HepG2 (cell line): ENCODE measurements at regions not wholly inside any gene's neighbourhood (a gene's known extent, or its start where the extent isn't known, plus 50 kb on each side); places are given as distances from the start of the nearest gene placed in this dataset.
A peak's percentile ranks its signal among the peaks of the same experiment; 100 is the strongest.

ENCODE experiments used
- NR2F1 ChIP-seq, 2 experiments: fragments of 450-650 bp in 1 of 2; formaldehyde crosslinking in 1 of 2; IDR thresholded peaks; 2 replicates each; pipeline versions ENCODE4 v1.5.0 to v1.6.1; 2016 to 2020; ENCODE audit warnings: mild to moderate bottlenecking in 1 of 2, missing compliant biosample characterization in 1 of 2, missing genetic modification reagents in 1 of 2, moderate library complexity in 1 of 2
- RXRB ChIP-seq: IDR thresholded peaks from 2 replicates; pipeline ENCODE4 v1.6.1; 2016; ENCODE audit warnings: borderline replicate concordance, missing genetic modification reagents, missing compliant biosample characterization
- SKI ChIP-seq: fragments of 450-650 bp; IDR thresholded peaks from one replicate; pipeline ENCODE4 v1.6.1; 2018; ENCODE audit warnings: mild to moderate bottlenecking; ENCODE audit not compliant: partially characterized antibody
- STAT6 ChIP-seq: sonication (generic); formaldehyde crosslinking; IDR thresholded peaks from 2 replicates; pipeline ENCODE4 v1.4.0; 2020; ENCODE audit warnings: missing genetic modification reagents, mild to moderate bottlenecking, borderline replicate concordance
- TCF12 ChIP-seq, 2 experiments: fragments of 450-650 bp in 1 of 2; sonication (generic) in 1 of 2; formaldehyde crosslinking in 1 of 2; IDR thresholded peaks; 2 replicates each; pipeline versions ENCODE4 v1.6.1 to v1.8.0; 2017 to 2022; ENCODE audit warnings: antibody characterized with exemption in 1 of 2, mild to moderate bottlenecking in 1 of 2, missing genetic modification reagents in 1 of 2, moderate library complexity in 1 of 2
- ZBED4 ChIP-seq: sonication (generic); formaldehyde crosslinking; IDR thresholded peaks from 2 replicates; pipeline ENCODE4 v1.4.0; 2020; ENCODE audit warnings: missing genetic modification reagents, borderline replicate concordance
- ZEB1 ChIP-seq: IDR thresholded peaks from 2 replicates; pipeline ENCODE4 v1.6.1; 2012; ENCODE audit warnings: mild to moderate bottlenecking, low read depth, inconsistent platforms; ENCODE audit not compliant: insufficient replicate concordance
- ZNF7 ChIP-seq: IDR thresholded peaks from 2 replicates; pipeline ENCODE4 v1.6.1; 2016; ENCODE audit warnings: missing biosample characterization, missing genetic modification reagents
- TF ChIP-seq, protein P1 (sequence below): IDR thresholded peaks from 2 replicates; pipeline ENCODE4 v1.4.0; 2020; ENCODE audit warnings: mild to moderate bottlenecking, missing genetic modification reagents
- TF ChIP-seq, protein P2 (sequence below): sonication (generic); formaldehyde crosslinking; conservative IDR thresholded peaks from 2 replicates; pipeline ENCODE4 v1.8.0; 2022; ENCODE audit warnings: mild to moderate bottlenecking, moderate library complexity, missing genetic modification reagents
- TF ChIP-seq, protein P3 (sequence below): sonication (generic); formaldehyde crosslinking; IDR thresholded peaks from 2 replicates; pipeline ENCODE4 v1.4.0; 2020; ENCODE audit warnings: missing genetic modification reagents

GRCh38 chr5:116862632-116863455 lies 288.2 kb upstream of the SEMA6A start (continued):
- TF ChIP-seq ZBED4 (CRISPR knock-in tag) (peak; percentile 38; the same call in 1 of the 2 replicates), ZEB1 (peak; percentile 59), SKI (peak; percentile 76), NR2F1 (CRISPR knock-in tag; IDR thresholded peaks at IDR 0.05) (peak in 1 of 2 experiments; percentile 63; a peak in 1 of 4 replicates), RXRB (CRISPR knock-in tag) (peak; percentile 79; the same call in 1 of the 2 replicates), STAT6 (CRISPR knock-in tag) (0 out of 2 replicates have a peak, but pooled peaks have one; percentile 61), TCF12 (IDR thresholded peaks at IDR 0.05) (no peak), TCF12 (CRISPR knock-in tag; IDR thresholded peaks at IDR 0.05) (peak; percentile 86), ZNF7 (CRISPR knock-in tag) (peak; percentile 45; the same call in 1 of the 2 replicates)
- TF ChIP-seq, protein P1, sequence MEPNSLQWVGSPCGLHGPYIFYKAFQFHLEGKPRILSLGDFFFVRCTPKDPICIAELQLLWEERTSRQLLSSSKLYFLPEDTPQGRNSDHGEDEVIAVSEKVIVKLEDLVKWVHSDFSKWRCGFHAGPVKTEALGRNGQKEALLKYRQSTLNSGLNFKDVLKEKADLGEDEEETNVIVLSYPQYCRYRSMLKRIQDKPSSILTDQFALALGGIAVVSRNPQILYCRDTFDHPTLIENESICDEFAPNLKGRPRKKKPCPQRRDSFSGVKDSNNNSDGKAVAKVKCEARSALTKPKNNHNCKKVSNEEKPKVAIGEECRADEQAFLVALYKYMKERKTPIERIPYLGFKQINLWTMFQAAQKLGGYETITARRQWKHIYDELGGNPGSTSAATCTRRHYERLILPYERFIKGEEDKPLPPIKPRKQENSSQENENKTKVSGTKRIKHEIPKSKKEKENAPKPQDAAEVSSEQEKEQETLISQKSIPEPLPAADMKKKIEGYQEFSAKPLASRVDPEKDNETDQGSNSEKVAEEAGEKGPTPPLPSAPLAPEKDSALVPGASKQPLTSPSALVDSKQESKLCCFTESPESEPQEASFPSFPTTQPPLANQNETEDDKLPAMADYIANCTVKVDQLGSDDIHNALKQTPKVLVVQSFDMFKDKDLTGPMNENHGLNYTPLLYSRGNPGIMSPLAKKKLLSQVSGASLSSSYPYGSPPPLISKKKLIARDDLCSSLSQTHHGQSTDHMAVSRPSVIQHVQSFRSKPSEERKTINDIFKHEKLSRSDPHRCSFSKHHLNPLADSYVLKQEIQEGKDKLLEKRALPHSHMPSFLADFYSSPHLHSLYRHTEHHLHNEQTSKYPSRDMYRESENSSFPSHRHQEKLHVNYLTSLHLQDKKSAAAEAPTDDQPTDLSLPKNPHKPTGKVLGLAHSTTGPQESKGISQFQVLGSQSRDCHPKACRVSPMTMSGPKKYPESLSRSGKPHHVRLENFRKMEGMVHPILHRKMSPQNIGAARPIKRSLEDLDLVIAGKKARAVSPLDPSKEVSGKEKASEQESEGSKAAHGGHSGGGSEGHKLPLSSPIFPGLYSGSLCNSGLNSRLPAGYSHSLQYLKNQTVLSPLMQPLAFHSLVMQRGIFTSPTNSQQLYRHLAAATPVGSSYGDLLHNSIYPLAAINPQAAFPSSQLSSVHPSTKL (CRISPR knock-in tag), result peak; percentile 89
- TF ChIP-seq, protein P2, sequence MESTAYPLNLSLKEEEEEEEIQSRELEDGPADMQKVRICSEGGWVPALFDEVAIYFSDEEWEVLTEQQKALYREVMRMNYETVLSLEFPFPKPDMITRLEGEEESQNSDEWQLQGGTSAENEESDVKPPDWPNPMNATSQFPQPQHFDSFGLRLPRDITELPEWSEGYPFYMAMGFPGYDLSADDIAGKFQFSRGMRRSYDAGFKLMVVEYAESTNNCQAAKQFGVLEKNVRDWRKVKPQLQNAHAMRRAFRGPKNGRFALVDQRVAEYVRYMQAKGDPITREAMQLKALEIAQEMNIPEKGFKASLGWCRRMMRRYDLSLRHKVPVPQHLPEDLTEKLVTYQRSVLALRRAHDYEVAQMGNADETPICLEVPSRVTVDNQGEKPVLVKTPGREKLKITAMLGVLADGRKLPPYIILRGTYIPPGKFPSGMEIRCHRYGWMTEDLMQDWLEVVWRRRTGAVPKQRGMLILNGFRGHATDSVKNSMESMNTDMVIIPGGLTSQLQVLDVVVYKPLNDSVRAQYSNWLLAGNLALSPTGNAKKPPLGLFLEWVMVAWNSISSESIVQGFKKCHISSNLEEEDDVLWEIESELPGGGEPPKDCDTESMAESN, result peak; percentile 24; the same call in 1 of the 2 replicates
- TF ChIP-seq, protein P3, sequence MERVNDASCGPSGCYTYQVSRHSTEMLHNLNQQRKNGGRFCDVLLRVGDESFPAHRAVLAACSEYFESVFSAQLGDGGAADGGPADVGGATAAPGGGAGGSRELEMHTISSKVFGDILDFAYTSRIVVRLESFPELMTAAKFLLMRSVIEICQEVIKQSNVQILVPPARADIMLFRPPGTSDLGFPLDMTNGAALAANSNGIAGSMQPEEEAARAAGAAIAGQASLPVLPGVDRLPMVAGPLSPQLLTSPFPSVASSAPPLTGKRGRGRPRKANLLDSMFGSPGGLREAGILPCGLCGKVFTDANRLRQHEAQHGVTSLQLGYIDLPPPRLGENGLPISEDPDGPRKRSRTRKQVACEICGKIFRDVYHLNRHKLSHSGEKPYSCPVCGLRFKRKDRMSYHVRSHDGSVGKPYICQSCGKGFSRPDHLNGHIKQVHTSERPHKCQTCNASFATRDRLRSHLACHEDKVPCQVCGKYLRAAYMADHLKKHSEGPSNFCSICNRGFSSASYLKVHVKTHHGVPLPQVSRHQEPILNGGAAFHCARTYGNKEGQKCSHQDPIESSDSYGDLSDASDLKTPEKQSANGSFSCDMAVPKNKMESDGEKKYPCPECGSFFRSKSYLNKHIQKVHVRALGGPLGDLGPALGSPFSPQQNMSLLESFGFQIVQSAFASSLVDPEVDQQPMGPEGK, result peak; percentile 66
